GM18502 (cell line): ENCODE measurements at regions not wholly inside any gene's neighbourhood (a gene's known extent, or its start where the extent isn't known, plus 50 kb on each side); places are given as distances from the start of the nearest gene placed in this dataset.

Source experiments
- ATAC-seq: cut with Tn5 transposase; IDR thresholded peaks from one replicate; pipeline ENCODE4 v1.9.1; 2021; ENCODE audit warnings: mild to moderate bottlenecking; ENCODE audit not compliant: unreplicated experiment, poor library complexity

GRCh38 chr12:75587340-75588106 lies 76.1 kb upstream of the KRR1 start:
- no peak for ATAC-seq

DNA sequence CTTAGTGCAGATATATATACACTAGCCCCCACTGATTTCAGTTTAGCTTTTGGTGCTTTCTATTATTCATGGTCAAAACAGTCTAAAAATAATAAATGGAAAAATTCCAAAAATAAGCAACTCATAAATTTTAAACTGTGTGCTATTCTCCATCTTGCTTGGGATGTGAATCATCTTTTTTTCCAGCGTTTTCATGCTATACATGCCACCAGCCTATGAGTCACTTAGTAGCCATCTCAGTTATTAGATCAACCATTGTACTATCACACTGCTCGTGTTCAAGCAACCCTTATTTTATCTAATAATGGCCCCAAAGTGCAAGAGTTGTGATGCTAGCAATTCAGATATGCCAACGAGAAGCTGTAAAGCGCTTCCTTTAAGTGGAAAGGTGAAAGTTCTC lies 73.9 kb upstream of the KRR1 start:
- no peak for ATAC-seq

DNA sequence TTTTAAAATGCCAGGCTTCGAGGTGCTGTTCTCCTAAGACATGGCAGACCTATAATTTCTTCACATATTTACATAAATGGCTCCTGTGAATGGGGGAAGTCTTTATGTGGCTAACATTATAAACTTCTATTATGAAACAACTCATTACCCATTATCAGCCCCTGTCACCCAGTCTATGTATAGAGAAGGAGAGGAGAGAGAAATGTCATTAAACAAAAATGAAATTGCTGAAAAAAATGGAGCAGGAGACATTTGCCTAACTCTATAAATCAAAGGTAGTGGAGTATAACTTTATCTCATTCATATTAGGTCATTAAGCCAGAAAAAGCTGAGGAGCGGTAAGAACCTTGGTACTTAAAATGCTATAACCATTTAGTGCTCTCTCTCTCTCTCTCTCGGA lies 71.9 kb upstream of the KRR1 start:
- no peak for ATAC-seq

- no peak for ATAC-seq
Measured at GRCh38 chr12:75581515-75581914, 70.1 kb upstream of the KRR1 start.

DNA sequence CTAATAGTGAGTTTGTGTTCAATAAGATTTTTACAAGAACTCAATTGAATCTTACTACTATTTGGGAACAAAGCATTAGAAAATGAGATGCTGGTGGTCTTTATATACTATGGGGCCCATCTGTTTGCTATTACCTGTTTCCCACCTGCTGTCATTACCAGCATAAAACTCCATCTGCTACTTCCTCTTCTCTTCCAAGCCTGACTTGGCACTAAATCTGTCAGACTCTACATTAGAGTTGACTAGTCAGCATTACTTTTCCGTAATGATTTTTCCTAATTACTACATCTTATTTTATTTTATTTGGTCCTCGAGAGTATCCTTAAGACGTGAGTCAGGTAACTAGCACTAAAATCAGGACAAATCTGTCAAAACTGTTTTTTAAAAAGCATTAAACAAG lies 68.1 kb upstream of the KRR1 start:
- no peak for ATAC-seq

- no peak for ATAC-seq
Measured at GRCh38 chr12:75578546-75578945, 67.1 kb upstream of the KRR1 start.

DNA sequence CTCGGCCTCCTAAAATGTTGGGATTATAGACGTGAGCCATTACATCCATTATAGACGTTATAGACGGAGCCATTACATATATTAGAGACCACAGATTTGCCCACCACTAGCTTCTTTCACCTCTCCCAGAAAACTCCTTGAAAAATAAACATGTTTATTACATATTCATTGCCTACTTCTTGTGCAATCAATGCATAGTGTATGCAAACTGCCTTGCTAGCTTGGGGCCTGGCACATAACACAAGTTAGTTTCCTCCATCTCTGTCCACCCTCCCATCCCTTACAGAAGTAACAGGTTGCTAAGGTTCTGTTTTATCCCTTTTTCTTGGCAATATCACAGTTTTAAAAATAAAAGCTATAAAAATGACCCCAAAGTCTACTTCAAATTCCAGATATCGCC lies 66.4 kb upstream of the KRR1 start:
- no peak for ATAC-seq

- ATAC-seq: no peak
Measured at GRCh38 chr12:75571656-75572205, 60.3 kb upstream of the KRR1 start.

- ATAC-seq: no peak
Measured at GRCh38 chr12:75571204-75571603, 59.8 kb upstream of the KRR1 start.

GRCh38 chr12:75568801-75569200 lies 57.4 kb upstream of the KRR1 start:
- ATAC-seq: no peak

DNA sequence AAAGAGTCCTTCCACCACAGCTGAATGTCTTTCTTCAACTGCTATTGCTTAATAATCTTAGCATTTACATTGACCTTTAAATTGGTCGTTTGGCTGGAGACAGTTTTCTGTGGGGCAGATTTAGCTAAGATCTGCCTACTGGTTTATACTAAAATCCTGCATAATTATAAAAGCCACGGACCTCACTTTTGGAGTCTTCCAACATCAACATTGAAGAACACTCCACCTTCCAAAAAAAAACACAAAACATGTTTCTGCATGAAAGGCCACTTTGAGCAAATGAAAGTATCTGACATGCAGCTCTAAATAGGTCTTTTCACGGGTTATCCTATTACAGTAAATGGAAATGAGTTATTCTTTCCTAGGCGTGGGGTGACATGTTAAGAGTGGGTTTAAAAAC lies 57.0 kb upstream of the KRR1 start:
- ATAC-seq: no peak

- ATAC-seq: no peak
Measured at GRCh38 chr12:75565795-75566194, 54.4 kb upstream of the KRR1 start.

- ATAC-seq: no peak
Measured at GRCh38 chr12:75564852-75565251, 53.4 kb upstream of the KRR1 start.

GRCh38 chr12:75564398-75564797 lies 53.0 kb upstream of the KRR1 start:
- no peak for ATAC-seq

GRCh38 chr12:75563351-75563750 lies 51.9 kb upstream of the KRR1 start:
- ATAC-seq: no peak

DNA sequence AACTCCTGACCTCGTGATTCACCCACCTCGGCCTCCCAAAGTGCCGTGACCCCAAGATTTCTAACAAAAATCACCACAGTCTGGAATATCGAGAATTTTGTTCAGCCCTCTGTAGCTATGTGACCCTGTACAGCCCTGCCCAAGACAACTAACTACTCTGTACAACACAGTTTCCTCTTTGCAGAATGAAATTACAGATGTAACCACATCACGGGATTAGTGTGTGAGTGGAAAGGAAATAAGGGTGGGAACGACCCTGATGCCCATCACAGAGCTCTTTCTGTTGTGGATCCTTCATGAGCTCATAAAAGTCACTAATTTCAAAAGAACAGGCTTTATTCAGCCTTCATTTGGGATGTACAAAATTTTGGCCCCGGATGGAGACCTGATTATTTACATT lies 50.5 kb upstream of the KRR1 start:
- no peak for ATAC-seq
